PC-9 (cell line): ENCODE measurements at regions not wholly inside any gene's neighbourhood (a gene's known extent, or its start where the extent isn't known, plus 50 kb on each side); places are given as distances from the start of the nearest gene placed in this dataset.

Source experiments
- BruUV-seq: library from RNA; stranded (reverse); fragments of 400-500 nt; replicated peaks from 2 replicates; lab custom pipeline; 2021; lab: Mats Ljungman, UMichigan
- CTCF ChIA-PET: fragments of 300-600 bp; sonication (Branson Sonifier 250); formaldehyde crosslinking; loops from one replicate; lab custom pipeline; 2022; ENCODE audit warnings: antibody characterized with exemption; lab: Charles Lee
- POLR2A ChIA-PET: fragments of 300-600 bp; sonication (Branson Sonifier 250); formaldehyde crosslinking; loops from one replicate; lab custom pipeline; 2022; ENCODE audit warnings: antibody characterized with exemption; ENCODE audit not compliant: unreplicated experiment; lab: Charles Lee
- DNase-seq, 2 experiments: peaks; one replicate each; pipeline versions ENCODE4 v3.0.0 to v3.0.0-alpha.2; 2015 to 2022; ENCODE audit warnings: mixed read lengths in 1 of 2
- H2AFZ ChIP-seq: fragments of 200-600 bp; sonication (generic); 2 replicates; pipeline ENCODE4 v1.8.1; 2017; ENCODE audit warnings: antibody characterized with exemption
- H3F3A ChIP-seq: fragments of 200-600 bp; sonication (generic); 2 replicates; pipeline ENCODE4 v1.8.1; 2017; ENCODE audit warnings: antibody characterized with exemption, mild to moderate bottlenecking, low read depth; ENCODE audit not compliant: insufficient read depth
- H3K27ac ChIP-seq: fragments of 200-600 bp; sonication (generic); 2 replicates; pipeline ENCODE4 v1.6.1; 2016; ENCODE audit warnings: mixed run types
- H3K27me3 ChIP-seq: fragments of 200-600 bp; sonication (generic); 2 replicates; pipeline ENCODE4 v1.6.1; 2016; ENCODE audit warnings: low read depth, mixed run types; ENCODE audit not compliant: insufficient read depth
- H3K36me3 ChIP-seq: fragments of 200-600 bp; sonication (generic); 2 replicates; pipeline ENCODE4 v1.6.1; 2016; ENCODE audit warnings: low read depth, mixed run types
- H3K4me1 ChIP-seq: fragments of 200-600 bp; sonication (generic); replicated peaks from 2 replicates; pipeline ENCODE4 v1.6.1; 2016; ENCODE audit warnings: mixed run types; ENCODE audit not compliant: insufficient read depth
- H3K4me2 ChIP-seq: fragments of 200-600 bp; sonication (generic); 2 replicates; pipeline ENCODE4 v1.6.1; 2017; ENCODE audit warnings: mixed run types
- H3K4me3 ChIP-seq: fragments of 200-600 bp; sonication (generic); 2 replicates; pipeline ENCODE4 v1.6.1; 2016; ENCODE audit warnings: mixed run types
- H3K79me2 ChIP-seq: fragments of 200-600 bp; sonication (generic); 2 replicates; pipeline ENCODE4 v1.6.1; 2017; ENCODE audit warnings: low read depth, mixed run types
- H3K9me2 ChIP-seq: fragments of 200-600 bp; sonication (generic); 2 replicates; pipeline ENCODE4 v1.8.1; 2017; ENCODE audit warnings: mild to moderate bottlenecking; ENCODE audit not compliant: insufficient read depth
- H3K9me3 ChIP-seq: fragments of 200-600 bp; sonication (generic); 2 replicates; pipeline ENCODE4 v1.8.1; 2016; ENCODE audit warnings: low read depth; ENCODE audit not compliant: insufficient read depth
- H4K20me1 ChIP-seq: fragments of 200-600 bp; sonication (generic); 2 replicates; pipeline ENCODE4 v1.8.1; 2017; ENCODE audit not compliant: insufficient read depth
- EZH2 ChIP-seq: fragments of 200-600 bp; sonication (generic); IDR thresholded peaks from 2 replicates; pipeline ENCODE4 v1.8.0; 2017; ENCODE audit warnings: antibody characterized with exemption, low read depth
- intact Hi-C: fragments of 100-400 bp; cut with micrococcal nuclease; formaldehyde crosslinking; loops from one replicate; pipeline ENCODE4 v1.10.0; 2022; ENCODE audit not compliant: unreplicated experiment
- TF ChIP-seq, protein P1 (sequence below): fragments of 200-600 bp; sonication (generic); conservative IDR thresholded peaks from 2 replicates; pipeline ENCODE4 v1.6.1; 2017; ENCODE audit warnings: mixed run types, antibody characterized with exemption, mild to moderate bottlenecking, moderate library complexity

DNA sequence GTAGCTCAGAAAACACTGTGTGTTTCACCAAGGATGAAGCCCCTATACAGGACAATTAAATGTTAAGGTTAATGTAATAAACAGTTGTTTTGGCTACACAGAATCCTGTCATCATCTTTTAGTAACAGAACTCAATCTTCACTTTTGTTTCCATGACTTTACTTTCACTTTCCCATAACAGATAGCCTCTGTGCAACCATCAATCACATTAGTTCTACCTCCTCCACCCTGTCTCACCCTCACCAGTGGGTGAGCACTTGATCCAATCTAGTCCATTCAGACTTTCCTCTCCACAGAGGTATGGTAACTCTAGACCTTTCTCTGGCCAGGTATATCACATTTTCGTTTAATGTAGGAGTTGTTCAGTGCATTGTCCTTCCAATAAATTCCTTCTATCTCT is 1018.5 kb downstream of the ADGRL2 start:
- no peaks in the 10 kb centered on the region for H3K79me2 ChIP-seq
- no peaks in the 10 kb centered on the region for H3K4me1 ChIP-seq
- no peaks in the 10 kb centered on the region for H3K9me2 ChIP-seq
- H2AFZ ChIP-seq: 0 out of 2 replicates have a peak overlapping the region, but pooled peaks have one; percentile 24
- intact Hi-C loops: no loop called here
- BruUV-seq: no TSS peak
- DNase-seq: no peak
- H3K4me2 ChIP-seq: peak overlapping the region; percentile 59
- TF ChIP-seq, protein P1, sequence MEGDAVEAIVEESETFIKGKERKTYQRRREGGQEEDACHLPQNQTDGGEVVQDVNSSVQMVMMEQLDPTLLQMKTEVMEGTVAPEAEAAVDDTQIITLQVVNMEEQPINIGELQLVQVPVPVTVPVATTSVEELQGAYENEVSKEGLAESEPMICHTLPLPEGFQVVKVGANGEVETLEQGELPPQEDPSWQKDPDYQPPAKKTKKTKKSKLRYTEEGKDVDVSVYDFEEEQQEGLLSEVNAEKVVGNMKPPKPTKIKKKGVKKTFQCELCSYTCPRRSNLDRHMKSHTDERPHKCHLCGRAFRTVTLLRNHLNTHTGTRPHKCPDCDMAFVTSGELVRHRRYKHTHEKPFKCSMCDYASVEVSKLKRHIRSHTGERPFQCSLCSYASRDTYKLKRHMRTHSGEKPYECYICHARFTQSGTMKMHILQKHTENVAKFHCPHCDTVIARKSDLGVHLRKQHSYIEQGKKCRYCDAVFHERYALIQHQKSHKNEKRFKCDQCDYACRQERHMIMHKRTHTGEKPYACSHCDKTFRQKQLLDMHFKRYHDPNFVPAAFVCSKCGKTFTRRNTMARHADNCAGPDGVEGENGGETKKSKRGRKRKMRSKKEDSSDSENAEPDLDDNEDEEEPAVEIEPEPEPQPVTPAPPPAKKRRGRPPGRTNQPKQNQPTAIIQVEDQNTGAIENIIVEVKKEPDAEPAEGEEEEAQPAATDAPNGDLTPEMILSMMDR: no peak
- H3K36me3 ChIP-seq: no peaks in the 10 kb centered on the region
- H3K4me3 ChIP-seq: no peak overlapping the region
- no peaks in the 10 kb centered on the region for H3K27me3 ChIP-seq
- ChIA-PET POLR2A (no interaction called here), CTCF (no interaction called here)
- no peak overlapping the region for H3K27ac ChIP-seq
- no peaks in the 10 kb centered on the region for H4K20me1 ChIP-seq
- no peaks in the 10 kb centered on the region for H3F3A ChIP-seq
- no peaks in the 10 kb centered on the region for H3K9me3 ChIP-seq

DNA sequence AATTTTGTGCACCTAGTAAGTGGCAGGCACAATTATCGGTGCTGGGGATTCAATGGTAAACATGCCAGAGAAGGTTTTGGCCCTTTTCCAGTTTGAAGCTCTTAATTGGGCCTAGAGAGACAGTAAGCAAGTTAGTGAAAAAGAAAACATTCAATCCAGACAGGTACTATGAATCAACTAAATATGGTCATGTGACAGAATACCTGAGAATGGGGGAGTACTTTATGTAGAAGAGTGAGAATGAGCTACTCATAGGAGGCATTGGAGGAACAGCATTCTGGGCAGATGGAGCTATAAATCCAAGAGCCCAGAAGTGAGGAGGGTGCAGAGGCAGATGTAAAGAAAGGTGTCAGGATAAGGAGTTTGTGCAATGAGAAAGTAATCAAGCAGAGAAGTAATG is 1017.9 kb downstream of the ADGRL2 start:
- DNase-seq: no peak
- intact Hi-C loops: no loop called here
- ChIA-PET POLR2A (no interaction called here), CTCF (no interaction called here)
- Histone ChIP-seq H2AFZ (no peak overlapping the region), H3K9me2 (peaks cover 2% of the 10 kb centered on the region; the same call in 1 of the 2 replicates), H3K4me1 (no peaks in the 10 kb centered on the region), H3K4me3 (no peak overlapping the region), H3K79me2 (no peaks in the 10 kb centered on the region), H3K36me3 (no peaks in the 10 kb centered on the region), H3K27me3 (no peaks in the 10 kb centered on the region), H3K4me2 (no peak overlapping the region), H3K9me3 (no peaks in the 10 kb centered on the region), H3F3A (no peaks in the 10 kb centered on the region), H3K27ac (no peak overlapping the region), H4K20me1 (no peaks in the 10 kb centered on the region)
- BruUV-seq: no TSS peak
- TF ChIP-seq EZH2: no peak
- TF ChIP-seq, protein P1: no peak

DNA sequence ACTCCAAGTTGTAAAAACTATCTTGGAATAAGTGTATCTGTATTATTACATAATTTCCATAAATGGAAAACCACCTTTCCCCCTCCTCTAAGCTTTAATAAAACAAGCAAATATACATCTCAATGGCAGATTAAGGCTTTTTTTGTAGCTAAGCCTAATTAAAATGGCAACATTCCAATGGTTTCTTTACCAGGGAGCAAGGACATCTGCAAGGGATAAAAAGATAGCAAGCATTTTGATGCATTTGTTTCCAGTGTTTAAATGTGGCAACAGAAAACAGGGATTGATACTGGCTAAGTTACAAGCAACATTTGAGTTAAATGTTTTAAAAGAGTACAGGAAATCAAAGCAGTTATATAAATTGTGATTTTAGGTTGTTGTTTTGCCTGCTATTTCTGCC is 1012.7 kb downstream of the ADGRL2 start:
- intact Hi-C loops: no loop called here
- Histone ChIP-seq H3K9me2 (peaks cover 5% of the 10 kb centered on the region; the same call in 1 of the 2 replicates), H2AFZ (no peak overlapping the region), H3K4me2 (no peak overlapping the region), H3K4me1 (no peaks in the 10 kb centered on the region), H3F3A (no peaks in the 10 kb centered on the region), H3K27ac (no peak overlapping the region), H3K36me3 (no peaks in the 10 kb centered on the region), H3K27me3 (no peaks in the 10 kb centered on the region), H3K9me3 (no peaks in the 10 kb centered on the region), H4K20me1 (no peaks in the 10 kb centered on the region), H3K4me3 (no peak overlapping the region), H3K79me2 (no peaks in the 10 kb centered on the region)
- ChIA-PET POLR2A (no interaction called here), CTCF (no interaction called here)
- no TSS peak for BruUV-seq
- DNase-seq: no peak
- TF ChIP-seq, protein P1: no peak
- no peak for TF ChIP-seq EZH2
